ENCODE measurements at regions not wholly inside any gene's neighbourhood (a gene's known extent, or its start where the extent isn't known, plus 50 kb on each side); places are given as distances from the start of the nearest gene placed in this dataset.

DNA sequence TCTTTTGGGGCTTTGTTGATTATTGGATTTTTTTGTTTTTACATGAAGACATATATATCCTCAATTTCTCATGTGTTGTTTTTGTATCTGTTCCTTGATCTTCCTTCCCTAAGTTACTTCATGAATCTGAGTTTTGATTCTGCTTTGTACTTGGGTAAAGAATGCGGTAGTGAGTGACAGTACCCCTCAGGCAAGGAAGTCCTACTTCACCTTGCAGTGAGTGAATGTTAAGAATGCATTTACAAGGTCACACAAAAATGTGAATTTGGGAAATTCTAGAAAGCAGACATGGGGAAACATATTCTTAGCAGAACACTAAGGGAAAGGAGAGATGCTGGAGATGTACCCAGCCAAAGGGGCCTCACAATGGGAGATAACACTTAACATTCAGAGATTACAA lies 373.1 kb upstream of the LCORL start:
- DNase-seq (ENCODE audit: low read depth in 2 of 3, low spot score in 2 of 3): no peak

GRCh38 chr4:18391354-18391728 lies 369.8 kb upstream of the LCORL start:
- no peak for DNase-seq (ENCODE audit: low read depth in 2 of 3, low spot score in 2 of 3)

DNA sequence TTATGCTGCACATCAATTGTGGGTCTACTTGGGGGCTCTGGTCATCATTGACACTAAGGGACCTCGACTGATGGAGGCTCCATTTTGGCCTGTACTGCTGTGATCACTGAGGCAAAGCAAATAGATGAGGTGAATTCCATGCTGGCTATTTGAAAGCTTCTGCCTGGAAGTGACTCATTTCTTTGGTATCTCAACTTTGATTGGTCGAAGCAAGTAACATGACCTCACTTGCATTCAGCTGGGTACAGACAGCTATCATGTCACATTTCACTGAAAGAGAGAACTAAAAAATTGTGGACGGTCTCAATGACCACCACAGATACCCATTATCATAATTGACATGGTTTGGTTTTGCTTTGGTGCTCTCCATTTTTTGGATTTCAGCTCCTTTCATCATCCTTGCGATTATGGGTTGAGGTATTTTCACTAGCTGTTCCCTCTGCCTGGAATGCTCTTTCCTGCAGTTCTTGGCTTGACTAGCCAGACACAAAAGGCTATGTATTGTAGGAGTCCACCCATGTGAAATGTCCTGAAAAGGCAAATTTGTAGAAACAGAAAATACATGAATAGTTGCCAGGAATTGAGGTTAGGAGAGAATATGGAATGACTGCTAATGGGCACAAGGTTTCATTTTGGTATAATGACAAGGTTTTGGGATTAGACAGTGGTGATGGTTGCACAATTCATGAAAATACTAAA lies 369.2 kb upstream of the LCORL start:
- DNase-seq (ENCODE audit: low read depth in 2 of 3, low spot score in 2 of 3): no peak

- DNase-seq (ENCODE audit: low read depth in 2 of 3, low spot score in 2 of 3): no peak
These were observed 367.6 kb upstream of the LCORL start for GRCh38 chr4:18389115-18389514.

GRCh38 chr4:18388039-18388438 lies 366.5 kb upstream of the LCORL start:
- DNase-seq (ENCODE audit: low read depth in 2 of 3, low spot score in 2 of 3): no peak

DNA sequence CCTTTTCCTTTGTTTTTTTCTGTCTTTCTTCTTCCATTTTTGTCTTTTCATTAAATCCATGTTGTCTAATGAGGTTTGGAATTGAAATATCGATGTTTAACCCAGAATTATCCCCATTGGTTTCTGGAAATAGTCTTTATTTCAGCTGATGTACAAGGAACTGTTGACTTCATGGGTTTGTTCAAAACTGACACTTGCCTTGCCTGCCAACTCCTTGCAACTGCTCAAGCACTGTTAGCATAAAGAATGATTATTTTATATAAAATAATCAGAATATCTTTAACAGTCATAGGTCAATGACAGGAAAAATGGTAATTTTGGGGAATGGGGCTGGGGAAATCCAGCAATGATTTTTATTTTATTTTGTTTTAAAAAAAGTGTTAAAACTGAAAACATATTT lies 359.6 kb upstream of the LCORL start:
- DNase-seq (ENCODE audit: low read depth in 2 of 3, low spot score in 2 of 3): no peak

- no peak for DNase-seq (ENCODE audit: low read depth in 2 of 3, low spot score in 2 of 3)
These were observed 348.0 kb upstream of the LCORL start for GRCh38 chr4:18369561-18369960.

DNA sequence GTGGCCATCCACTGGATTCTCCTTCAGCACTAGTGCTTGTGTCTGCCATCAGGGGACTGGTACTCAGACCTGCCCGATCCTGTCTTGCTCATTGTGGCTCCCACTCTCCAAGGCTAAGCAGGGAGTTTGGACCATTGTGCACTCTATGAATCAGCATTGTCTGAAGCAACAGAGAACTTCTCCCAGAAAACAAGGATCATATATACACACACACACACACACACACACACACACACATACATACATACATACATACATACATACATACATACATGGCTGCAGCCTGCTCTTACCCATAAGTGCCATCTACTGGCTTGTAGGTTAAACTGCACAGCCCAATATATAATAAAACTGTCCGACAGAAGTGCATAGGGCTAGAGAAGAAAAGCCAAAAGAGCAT lies 345.3 kb upstream of the LCORL start:
- peak in 2 of 3 donors; percentile 24 to 59 for DNase-seq (ENCODE audit: low read depth in 2 of 3, low spot score in 2 of 3)

GRCh38 chr4:18366136-18366535 lies 344.6 kb upstream of the LCORL start:
- DNase-seq (ENCODE audit: low read depth in 2 of 3, low spot score in 2 of 3): no peak

DNA sequence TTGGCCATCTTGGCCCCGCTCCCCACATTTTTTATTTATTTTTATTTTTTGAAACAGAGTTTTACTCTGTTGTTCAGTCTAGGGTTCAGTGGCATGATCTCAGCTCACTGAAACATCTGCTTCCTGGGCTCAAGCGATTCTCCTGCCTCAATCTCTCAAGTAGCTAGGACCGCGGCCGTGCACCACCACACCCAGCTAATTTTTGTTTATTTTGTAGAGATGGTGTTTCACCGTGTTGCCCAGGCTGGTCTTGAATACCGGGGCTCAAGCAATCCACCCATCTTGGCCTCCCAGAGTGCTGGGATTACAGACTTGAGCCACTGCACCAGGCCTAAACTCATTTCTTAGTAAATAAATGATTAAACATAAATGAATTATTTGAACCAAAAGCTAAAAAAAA lies 322.0 kb upstream of the LCORL start:
- no peak for DNase-seq (ENCODE audit: low read depth in 2 of 3, low spot score in 2 of 3)

- no peak for DNase-seq (ENCODE audit: low read depth in 2 of 3, low spot score in 2 of 3)
These were observed 321.3 kb upstream of the LCORL start for GRCh38 chr4:18342847-18343246.

- no peak for DNase-seq (ENCODE audit: low read depth in 2 of 3, low spot score in 2 of 3)
These were observed 300.5 kb upstream of the LCORL start for GRCh38 chr4:18321956-18322530.

DNA sequence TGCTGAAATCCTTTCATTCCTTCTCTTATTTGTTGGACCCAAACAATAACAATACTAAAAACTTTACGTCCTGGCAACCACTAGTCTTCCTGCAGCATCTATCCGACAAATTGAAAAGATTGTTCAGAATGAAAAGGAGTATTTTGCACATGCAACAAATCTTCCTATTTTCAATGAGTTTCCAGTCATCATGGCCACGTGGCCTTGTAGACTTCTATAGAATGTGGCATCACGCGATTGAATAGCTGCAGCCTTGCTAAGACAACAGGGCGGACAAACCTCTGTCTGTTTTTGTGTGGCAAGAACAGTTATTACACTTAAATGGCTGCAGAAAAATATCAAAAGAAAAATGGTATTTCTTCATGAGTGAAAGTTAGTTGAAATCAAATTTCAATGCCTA lies 297.9 kb upstream of the LCORL start:
- DNase-seq (ENCODE audit: low read depth in 2 of 3, low spot score in 2 of 3): no peak

- no peak for DNase-seq (ENCODE audit: low read depth in 2 of 3, low spot score in 2 of 3)
These were observed 297.3 kb upstream of the LCORL start for GRCh38 chr4:18318682-18319388.

GRCh38 chr4:18314731-18315130 lies 293.2 kb upstream of the LCORL start:
- DNase-seq (ENCODE audit: low read depth in 2 of 3, low spot score in 2 of 3): no peak

DNA sequence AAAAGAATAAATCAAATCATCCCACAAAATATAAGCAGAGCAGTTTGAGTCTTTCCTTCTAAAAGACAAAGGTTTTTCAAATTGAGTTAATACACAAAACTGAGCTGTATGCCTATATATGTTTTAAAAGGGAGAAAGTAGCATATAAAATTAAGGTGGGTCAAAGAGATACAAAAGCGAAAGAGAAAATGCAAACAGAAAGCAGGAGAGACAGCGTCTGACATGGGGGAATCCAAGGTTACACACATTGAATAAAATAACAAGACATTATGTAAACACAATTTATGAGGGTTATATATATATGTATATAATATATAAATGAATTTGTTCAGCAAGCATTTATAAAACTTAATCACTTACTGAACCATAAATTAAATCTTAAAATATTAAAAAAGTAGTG lies 276.1 kb upstream of the LCORL start:
- no peak for DNase-seq (ENCODE audit: low read depth in 2 of 3, low spot score in 2 of 3)

DNA sequence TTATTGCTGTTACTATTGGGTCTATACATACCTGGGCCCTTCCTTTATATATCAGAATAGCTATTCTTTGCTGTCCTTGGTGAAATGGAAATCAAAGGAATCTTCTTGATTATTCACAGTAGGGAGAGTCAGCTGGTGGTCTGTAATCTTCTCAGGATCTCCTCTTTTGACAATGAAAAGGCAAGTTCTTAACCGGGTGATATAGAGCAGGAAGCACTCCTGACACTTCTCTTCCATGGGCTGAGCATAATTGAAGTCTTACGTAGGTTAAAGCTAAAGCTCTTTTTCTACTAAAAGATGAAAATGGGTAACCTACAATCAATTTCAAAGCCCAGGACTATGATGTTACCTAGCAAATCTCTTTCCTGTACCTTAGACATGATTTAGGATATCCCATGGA lies 274.9 kb upstream of the LCORL start:
- DNase-seq (ENCODE audit: low read depth in 2 of 3, low spot score in 2 of 3): no peak

DNA sequence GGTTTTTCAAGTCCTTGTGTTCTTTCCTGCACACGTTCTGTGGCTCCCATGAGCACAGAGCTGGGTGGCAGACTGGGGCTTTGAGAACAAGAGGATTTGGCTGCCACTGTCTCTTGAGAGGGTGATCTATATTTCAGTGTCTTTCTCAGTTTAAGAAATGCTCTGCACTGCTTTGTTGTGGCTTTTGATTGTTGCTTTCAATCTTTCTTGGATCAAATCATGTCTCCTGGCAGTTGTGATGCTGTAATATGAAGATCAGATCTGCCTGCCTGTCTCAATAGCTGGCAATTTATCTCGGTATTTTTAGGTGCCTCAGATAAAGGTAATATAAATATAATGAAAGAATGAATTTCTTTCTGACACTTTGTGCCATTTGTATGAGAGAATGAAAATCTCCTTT lies 273.3 kb upstream of the LCORL start:
- no peak for DNase-seq (ENCODE audit: low read depth in 2 of 3, low spot score in 2 of 3)

DNA sequence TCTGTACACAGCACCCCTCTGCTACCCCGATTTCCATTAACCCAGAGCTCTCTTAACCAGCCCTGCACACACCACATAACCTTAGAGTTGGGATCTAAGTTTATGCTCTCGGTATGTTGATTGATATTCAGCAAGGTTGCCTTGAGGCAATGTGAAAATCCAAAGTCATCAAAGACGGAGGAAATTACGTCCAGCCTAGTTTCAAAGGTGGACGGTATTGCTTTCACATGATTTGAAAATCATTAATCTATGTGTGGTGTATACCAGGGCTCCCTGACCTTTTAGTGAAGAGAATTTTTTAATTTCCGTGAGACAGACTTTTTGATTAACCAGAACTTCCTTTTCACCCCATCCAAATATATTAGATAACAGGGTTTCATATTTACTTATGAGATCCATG lies 272.5 kb upstream of the LCORL start:
- DNase-seq (ENCODE audit: low read depth in 2 of 3, low spot score in 2 of 3): no peak

DNA sequence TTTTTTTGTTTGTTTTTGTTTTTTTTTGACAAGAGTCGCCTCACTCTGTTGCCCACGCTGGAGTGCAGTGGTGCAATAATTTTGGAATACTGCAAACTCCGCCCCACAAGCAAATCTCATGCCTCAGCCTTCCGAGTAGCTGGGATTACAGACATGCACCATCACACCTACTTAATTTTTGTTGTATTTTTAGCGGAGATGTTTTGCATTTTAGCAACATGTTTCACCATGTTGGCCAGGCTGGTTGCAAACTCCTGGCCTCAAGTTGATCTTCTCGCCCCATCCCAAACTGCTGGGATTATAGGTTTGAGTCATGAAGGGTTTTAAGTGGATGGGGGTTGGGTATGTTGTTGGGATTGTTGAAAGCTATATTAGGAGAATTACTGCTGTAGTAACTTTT lies 270.9 kb upstream of the LCORL start:
- DNase-seq (ENCODE audit: low read depth in 2 of 3, low spot score in 2 of 3): no peak

DNA sequence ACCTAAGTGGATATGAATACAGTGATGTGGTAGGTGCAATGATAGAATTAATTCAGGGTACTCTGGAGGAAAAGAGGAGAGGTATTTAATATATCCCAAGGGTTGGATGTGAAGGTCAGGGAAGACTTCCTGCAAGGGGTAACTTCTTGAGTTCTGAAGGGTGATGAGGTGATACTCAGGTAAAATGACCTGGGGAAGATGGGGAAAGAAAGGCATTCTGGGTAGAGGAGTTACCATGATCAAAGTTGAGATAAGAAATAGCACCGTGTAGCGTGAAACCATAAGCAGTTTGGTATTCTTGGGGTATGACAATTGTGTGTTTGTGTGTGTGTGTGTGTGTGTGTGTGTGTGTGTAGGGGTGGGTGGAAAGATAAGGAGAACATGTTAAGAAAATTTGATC lies 270.4 kb upstream of the LCORL start:
- no peak for DNase-seq (ENCODE audit: low read depth in 2 of 3, low spot score in 2 of 3)

GRCh38 chr4:18291256-18291655 lies 269.7 kb upstream of the LCORL start:
- no peak for DNase-seq (ENCODE audit: low read depth in 2 of 3, low spot score in 2 of 3)
